A673 (cell line): ENCODE measurements at regions not wholly inside any gene's neighbourhood (a gene's known extent, or its start where the extent isn't known, plus 50 kb on each side); places are given as distances from the start of the nearest gene placed in this dataset.

Experiments
- CTCF ChIP-seq: fragments of 300-800, 200-600 bp; sonication (generic); conservative IDR thresholded peaks from 2 replicates; pipeline ENCODE4 v1.5.1; 2017; ENCODE audit warnings: low read depth, mild to moderate bottlenecking, antibody characterized with exemption, low read length, moderate library complexity, mixed read lengths
- EZH2 ChIP-seq: fragments of 200-600 bp; sonication (generic); IDR thresholded peaks from 2 replicates; pipeline ENCODE4 v1.6.1; 2017; ENCODE audit warnings: borderline replicate concordance, low read depth, mild to moderate bottlenecking, mixed read lengths, antibody characterized with exemption, low read length; ENCODE audit not compliant: poor library complexity, severe bottlenecking

GRCh38 chr11:134519390-134519750 is 107.3 kb upstream of the B3GAT1 start:
- no peak for TF ChIP-seq CTCF
- no peak for TF ChIP-seq EZH2
